ES-I3 (cell line): ENCODE measurements at regions not wholly inside any gene's neighbourhood (a gene's known extent, or its start where the extent isn't known, plus 50 kb on each side); places are given as distances from the start of the nearest gene placed in this dataset.
"Not testable (repeated sequence)": the region's sequence is repeated elsewhere in the genome, so short reads cannot be mapped to it uniquely, and the experiment has no call there.

ENCODE experiments used
- H3K36me3 ChIP-seq: 2 replicates; pipeline ENCODE4 v1.6.1; 2013; ENCODE audit warnings: mild to moderate bottlenecking, low read length, control low read depth, moderate library complexity; ENCODE audit not compliant: insufficient read depth
- H3K4me1 ChIP-seq: 2 replicates; pipeline ENCODE4 v1.6.1; 2013; ENCODE audit warnings: mild to moderate bottlenecking, control low read depth, low read length; ENCODE audit not compliant: insufficient read depth
- H3K9ac ChIP-seq: 2 replicates; pipeline ENCODE4 v1.6.1; 2013; ENCODE audit warnings: low read depth, mild to moderate bottlenecking, low read length, moderate library complexity
- H3K9me3 ChIP-seq: 2 replicates; pipeline ENCODE4 v1.6.1; 2013; ENCODE audit warnings: mild to moderate bottlenecking, low read length, moderate library complexity; ENCODE audit not compliant: control insufficient read depth, insufficient read depth

GRCh38 chr19:20359933-20360720, 193.1 kb downstream of the ZNF486 start:
- no peaks in the 10 kb centered on the region for H3K9me3 ChIP-seq
- no peak overlapping the region for H3K9ac ChIP-seq
- H3K36me3 ChIP-seq = no peaks in the 10 kb centered on the region
- peaks cover 13% of the 10 kb centered on the region; the same call in 1 of the 2 replicates for H3K4me1 ChIP-seq

GRCh38 chr19:20358841-20359465, 191.9 kb downstream of the ZNF486 start:
- peaks cover 13% of the 10 kb centered on the region; the same call in 1 of the 2 replicates for H3K4me1 ChIP-seq
- H3K9ac ChIP-seq, H3K9me3 ChIP-seq, H3K36me3 ChIP-seq: not testable (repeated sequence)

DNA sequence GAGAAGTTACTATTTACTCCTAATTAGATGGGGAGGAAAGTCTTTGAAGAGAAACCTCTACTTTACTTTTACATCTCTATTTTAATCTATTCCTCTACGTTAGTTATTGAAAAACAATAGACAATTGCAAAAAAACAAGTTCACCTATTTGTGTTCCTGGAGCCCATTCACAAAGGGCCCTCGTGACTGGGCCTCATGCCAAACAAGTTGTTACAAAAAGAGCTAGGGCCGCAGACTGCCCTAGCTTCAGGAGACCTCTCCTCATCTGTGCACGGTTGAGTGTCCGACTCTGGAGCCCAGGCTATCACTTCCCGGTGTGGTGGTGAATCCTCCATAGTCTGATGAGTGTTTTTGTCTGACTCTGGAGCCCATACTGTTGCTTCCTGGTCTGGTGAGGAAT, 190.9 kb downstream of the ZNF486 start:
- Histone ChIP-seq H3K9me3 (no peaks in the 10 kb centered on the region), H3K36me3 (no peaks in the 10 kb centered on the region), H3K9ac (no peak overlapping the region), H3K4me1 (peaks cover 13% of the 10 kb centered on the region; the same call in 1 of the 2 replicates)

DNA sequence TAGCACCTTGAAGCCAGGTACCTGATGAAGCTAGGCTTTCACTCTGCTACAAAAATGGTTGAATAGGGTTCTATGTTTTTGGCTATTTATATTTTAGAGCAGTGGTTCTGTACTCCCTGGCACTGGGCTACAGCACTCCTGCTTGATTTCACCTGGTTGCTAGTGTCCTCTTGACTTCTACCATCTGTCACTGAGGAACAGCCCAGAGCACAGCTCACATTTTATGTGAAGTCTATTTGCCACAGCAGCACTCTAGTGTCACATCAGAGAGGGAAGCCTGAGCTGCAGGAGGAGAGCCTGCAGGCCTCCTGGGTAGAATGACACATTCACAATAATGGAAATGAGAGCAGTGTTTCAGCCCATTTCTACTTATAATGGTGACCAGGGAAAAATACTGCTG, 184.2 kb downstream of the ZNF486 start:
- Histone ChIP-seq H3K4me1 (no peaks in the 10 kb centered on the region), H3K9me3 (no peaks in the 10 kb centered on the region), H3K36me3 (no peaks in the 10 kb centered on the region), H3K9ac (no peak overlapping the region)

- H3K36me3 ChIP-seq = no peaks in the 10 kb centered on the region
- H3K9ac ChIP-seq = no peak overlapping the region
- no peaks in the 10 kb centered on the region for H3K9me3 ChIP-seq
- no peaks in the 10 kb centered on the region for H3K4me1 ChIP-seq
These were observed 182.2 kb downstream of the ZNF486 start for GRCh38 chr19:20349206-20349605.

DNA sequence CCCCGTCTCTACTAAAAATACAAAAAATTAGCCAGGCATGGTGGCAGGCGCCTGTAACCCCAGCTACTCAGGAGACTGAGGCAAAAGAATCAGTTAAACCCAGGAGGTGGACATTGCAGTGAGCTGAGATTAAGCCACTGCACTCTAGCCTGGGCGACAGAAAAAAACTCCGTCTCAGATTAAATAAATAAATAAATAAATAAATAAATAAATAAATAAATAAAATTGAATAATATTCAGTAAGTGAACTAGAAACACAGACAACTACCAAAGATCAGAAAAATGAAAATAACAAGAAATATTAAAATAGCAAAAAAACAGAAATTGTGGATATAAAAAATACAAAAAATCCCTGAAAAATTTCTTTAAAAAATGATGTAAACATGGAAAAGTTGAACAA, 172.4 kb downstream of the ZNF486 start:
- Histone ChIP-seq H3K36me3 (no peaks in the 10 kb centered on the region), H3K9ac (no peak overlapping the region), H3K4me1 (no peaks in the 10 kb centered on the region), H3K9me3 (no peaks in the 10 kb centered on the region; the same call in 1 of the 2 replicates)

GRCh38 chr19:20334760-20335159, 167.7 kb downstream of the ZNF486 start:
- no peaks in the 10 kb centered on the region for H3K4me1 ChIP-seq
- no peaks in the 10 kb centered on the region; the same call in 1 of the 2 replicates for H3K9me3 ChIP-seq
- no peaks in the 10 kb centered on the region for H3K36me3 ChIP-seq
- no peak overlapping the region for H3K9ac ChIP-seq

- Histone ChIP-seq H3K9me3 (no peaks in the 10 kb centered on the region; the same call in 1 of the 2 replicates), H3K4me1 (no peaks in the 10 kb centered on the region), H3K36me3 (no peaks in the 10 kb centered on the region), H3K9ac (no peak overlapping the region)
These were observed 166.5 kb downstream of the ZNF486 start for GRCh38 chr19:20333508-20333907.

- Histone ChIP-seq H3K36me3 (no peaks in the 10 kb centered on the region), H3K4me1 (no peaks in the 10 kb centered on the region), H3K9ac (no peak overlapping the region), H3K9me3 (peaks cover 5% of the 10 kb centered on the region; the same call in 1 of the 2 replicates)
These were observed 158.1 kb downstream of the ZNF486 start for GRCh38 chr19:20325151-20325550.

DNA sequence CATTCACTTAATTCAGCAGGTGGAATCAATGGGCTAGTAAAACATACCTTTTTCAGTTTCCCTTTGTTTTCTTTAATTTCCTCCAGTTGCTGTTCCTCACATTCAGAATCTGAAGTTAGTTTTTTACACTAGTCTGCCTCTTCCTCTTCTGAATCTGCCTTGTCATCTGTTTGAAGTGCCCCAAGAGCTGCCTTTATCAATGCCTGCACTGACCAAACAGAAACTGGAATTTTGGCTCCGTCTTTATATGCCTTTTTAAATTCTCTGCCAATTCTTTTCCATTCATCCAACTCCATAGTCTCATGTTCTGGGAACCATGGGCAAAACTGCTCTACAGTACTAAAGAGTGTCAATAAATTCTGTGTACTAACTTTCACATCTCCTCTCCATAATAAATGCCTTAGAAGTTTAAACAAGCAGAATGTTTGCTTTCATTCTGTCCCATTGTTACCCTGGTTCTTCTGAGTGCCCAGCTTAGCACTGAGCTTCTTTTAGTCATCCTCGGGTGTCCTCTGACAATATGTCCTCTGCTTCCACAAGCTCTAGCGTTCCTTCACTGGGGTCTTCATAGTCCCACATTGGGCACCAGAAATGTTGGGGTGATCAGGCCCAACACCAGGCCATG, 154.2 kb downstream of the ZNF486 start:
- H3K9me3 ChIP-seq = peaks cover 5% of the 10 kb centered on the region; the same call in 1 of the 2 replicates
- no peaks in the 10 kb centered on the region for H3K36me3 ChIP-seq
- no peak overlapping the region for H3K9ac ChIP-seq
- no peaks in the 10 kb centered on the region for H3K4me1 ChIP-seq

DNA sequence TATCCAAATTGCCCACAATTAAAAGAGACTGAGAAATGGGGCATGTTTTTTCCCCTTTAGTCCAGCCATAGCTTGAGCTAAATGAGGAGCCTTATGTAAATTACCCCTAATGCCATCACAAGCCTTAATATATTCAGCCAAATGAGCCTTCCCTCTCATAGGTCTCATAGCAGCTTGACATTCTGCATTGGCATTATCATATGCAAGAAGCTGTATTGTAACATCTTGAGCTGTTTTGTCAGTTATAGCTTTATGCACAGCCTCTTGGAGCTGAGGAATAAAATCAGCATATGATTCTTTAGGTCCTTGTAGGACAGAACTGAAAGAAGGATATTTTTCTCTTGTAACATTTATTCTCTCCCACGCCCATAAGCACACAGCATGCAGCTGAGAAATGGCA, 153.2 kb downstream of the ZNF486 start:
- Histone ChIP-seq H3K36me3 (no peaks in the 10 kb centered on the region), H3K9me3 (peaks cover 5% of the 10 kb centered on the region; the same call in 1 of the 2 replicates), H3K9ac (no peak overlapping the region), H3K4me1 (no peaks in the 10 kb centered on the region)

- peaks cover 5% of the 10 kb centered on the region; the same call in 1 of the 2 replicates for H3K9me3 ChIP-seq
These were observed 151.6 kb downstream of the ZNF486 start for GRCh38 chr19:20318616-20319015.

GRCh38 chr19:20315543-20315942, 148.5 kb downstream of the ZNF486 start:
- no peak overlapping the region for H3K9ac ChIP-seq
- no peaks in the 10 kb centered on the region for H3K36me3 ChIP-seq
- no peaks in the 10 kb centered on the region for H3K9me3 ChIP-seq
- no peaks in the 10 kb centered on the region for H3K4me1 ChIP-seq

More at GRCh38 chr19:20318616-20319015, 151.6 kb downstream of the ZNF486 start:
- Histone ChIP-seq H3K36me3 (no peaks in the 10 kb centered on the region), H3K4me1 (no peaks in the 10 kb centered on the region), H3K9ac (no peak overlapping the region)

- Histone ChIP-seq H3K36me3 (no peaks in the 10 kb centered on the region), H3K9me3 (no peaks in the 10 kb centered on the region), H3K4me1 (no peaks in the 10 kb centered on the region), H3K9ac (no peak overlapping the region)
These were observed 146.9 kb downstream of the ZNF486 start for GRCh38 chr19:20313894-20314293.
